ENCODE measurements at regions not wholly inside any gene's neighbourhood (a gene's known extent, or its start where the extent isn't known, plus 50 kb on each side); places are given as distances from the start of the nearest gene placed in this dataset.

GRCh38 chr12:30072824-30073223 lies 289.1 kb upstream of the TMTC1 start:
- CTCF ChIA-PET = no interaction called here
- TF ChIP-seq FOSL2 (IDR thresholded peaks at IDR 0.05) (no peak), FOSL2 (CRISPR knock-in tag; IDR thresholded peaks at IDR 0.05) (no peak), ZC3H11A (IDR thresholded peaks at IDR 0.05) (no peak), HES2 (IDR thresholded peaks at IDR 0.05) (no peak), SMC3 (IDR thresholded peaks at IDR 0.05) (no peak), POLR2A (IDR thresholded peaks at IDR 0.05; ENCODE audit: low read length) (no peak), EHF (CRISPR knock-in tag; IDR thresholded peaks at IDR 0.05) (no peak), HDAC2 (IDR thresholded peaks at IDR 0.05) (no peak), TFCP2L1 (CRISPR knock-in tag; IDR thresholded peaks at IDR 0.05) (no peak), CBX8 (IDR thresholded peaks at IDR 0.05) (no peak), ZSCAN20 (CRISPR knock-in tag; IDR thresholded peaks at IDR 0.05) (no peak), KDM1A (IDR thresholded peaks at IDR 0.05; ENCODE audit: low read depth) (no peak), NPAS2 (CRISPR knock-in tag; IDR thresholded peaks at IDR 0.05; ENCODE audit: borderline replicate concordance) (no peak), RARB (CRISPR knock-in tag; IDR thresholded peaks at IDR 0.05) (no peak), CBX2 (IDR thresholded peaks at IDR 0.05; ENCODE audit: borderline replicate concordance, low read depth) (no peak), CHD4 (IDR thresholded peaks at IDR 0.05; ENCODE audit: borderline replicate concordance) (no peak), HOXA7 (CRISPR knock-in tag; IDR thresholded peaks at IDR 0.05) (no peak)
- TF ChIP-seq, protein P1, sequence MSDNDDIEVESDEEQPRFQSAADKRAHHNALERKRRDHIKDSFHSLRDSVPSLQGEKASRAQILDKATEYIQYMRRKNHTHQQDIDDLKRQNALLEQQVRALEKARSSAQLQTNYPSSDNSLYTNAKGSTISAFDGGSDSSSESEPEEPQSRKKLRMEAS (IDR thresholded peaks at IDR 0.05) = no peak
- TF ChIP-seq, protein P2, sequence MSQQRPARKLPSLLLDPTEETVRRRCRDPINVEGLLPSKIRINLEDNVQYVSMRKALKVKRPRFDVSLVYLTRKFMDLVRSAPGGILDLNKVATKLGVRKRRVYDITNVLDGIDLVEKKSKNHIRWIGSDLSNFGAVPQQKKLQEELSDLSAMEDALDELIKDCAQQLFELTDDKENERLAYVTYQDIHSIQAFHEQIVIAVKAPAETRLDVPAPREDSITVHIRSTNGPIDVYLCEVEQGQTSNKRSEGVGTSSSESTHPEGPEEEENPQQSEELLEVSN (IDR thresholded peaks at IDR 0.05; ENCODE audit: borderline replicate concordance, low read depth) = no peak
- no peak for ATAC-seq

GRCh38 chr12:30067146-30067545 lies 283.4 kb upstream of the TMTC1 start:
- no peak overlapping the region for H3K4me2 ChIP-seq
- H3K27ac ChIP-seq = no peak overlapping the region
- ATAC-seq = no peak
- TF ChIP-seq SREBF2 (IDR thresholded peaks at IDR 0.05) (no peak), BCL3 (IDR thresholded peaks at IDR 0.05) (no peak), BHLHE40 (IDR thresholded peaks at IDR 0.05; ENCODE audit: low read depth, low read length) (no peak), ZFP36 (IDR thresholded peaks at IDR 0.05; ENCODE audit: borderline replicate concordance, partially characterized antibody) (no peak), GATA3 (IDR thresholded peaks at IDR 0.05; ENCODE audit: borderline replicate concordance) (no peak), RAD21 (conservative IDR thresholded peaks at IDR 0.05 in 1 of 2, IDR thresholded peaks at IDR 0.05 in 1 of 2) (no peak), RARB (CRISPR knock-in tag; IDR thresholded peaks at IDR 0.05) (no peak), POLR2A (IDR thresholded peaks at IDR 0.05; ENCODE audit: low read length) (no peak), SMC3 (IDR thresholded peaks at IDR 0.05) (no peak), NR3C1 (IDR thresholded peaks at IDR 0.05) (no peak), JUNB (IDR thresholded peaks at IDR 0.05) (no peak), CBX2 (IDR thresholded peaks at IDR 0.05; ENCODE audit: borderline replicate concordance, low read depth) (no peak), NFE2L2 (conservative IDR thresholded peaks at IDR 0.05; ENCODE audit: low read length) (no peak), ZC3H11A (IDR thresholded peaks at IDR 0.05) (no peak), HOXA7 (CRISPR knock-in tag; IDR thresholded peaks at IDR 0.05) (no peak)
- TF ChIP-seq, protein P3, sequence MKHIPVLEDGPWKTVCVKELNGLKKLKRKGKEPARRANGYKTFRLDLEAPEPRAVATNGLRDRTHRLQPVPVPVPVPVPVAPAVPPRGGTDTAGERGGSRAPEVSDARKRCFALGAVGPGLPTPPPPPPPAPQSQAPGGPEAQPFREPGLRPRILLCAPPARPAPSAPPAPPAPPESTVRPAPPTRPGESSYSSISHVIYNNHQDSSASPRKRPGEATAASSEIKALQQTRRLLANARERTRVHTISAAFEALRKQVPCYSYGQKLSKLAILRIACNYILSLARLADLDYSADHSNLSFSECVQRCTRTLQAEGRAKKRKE (CRISPR knock-in tag; IDR thresholded peaks at IDR 0.05; ENCODE audit: low read depth) = no peak
- TF ChIP-seq, protein P2 (IDR thresholded peaks at IDR 0.05; ENCODE audit: borderline replicate concordance, low read depth) = no peak
- ChIA-PET CTCF (no interaction called here), POLR2A (no interaction called here)
- 32% methylated on average over 2 of the region's 2 CpGs for WGBS (ENCODE audit: missing lambda C conversion rate)
- no peak overlapping the region for H3K4me3 ChIP-seq
- H3K9me3 ChIP-seq = no peaks in the 10 kb centered on the region
- H3K4me1 ChIP-seq = no peaks in the 10 kb centered on the region
- DNase-seq (ENCODE audit: low read depth in 1 of 2, low spot score in 1 of 2) = no peak
- no peak for FAIRE-seq

More at GRCh38 chr12:30072824-30073223, 289.1 kb upstream of the TMTC1 start:
- no peaks in the 10 kb centered on the region for H3K4me1 ChIP-seq
- no peak overlapping the region for H3K27ac ChIP-seq
- DNase-seq (ENCODE audit: low read depth in 1 of 2, low spot score in 1 of 2) (no peak), FAIRE-seq (no peak)
- POLR2A ChIA-PET = no interaction called here
- 36% methylated on average over 1 of the region's 1 CpG for WGBS (ENCODE audit: missing lambda C conversion rate)
- no peak overlapping the region for H3K4me2 ChIP-seq
- H3K9me3 ChIP-seq = no peaks in the 10 kb centered on the region
- no peak overlapping the region for H3K4me3 ChIP-seq

All from A549 (cell line).